ENCODE measurements at regions not wholly inside any gene's neighbourhood (a gene's known extent, or its start where the extent isn't known, plus 50 kb on each side); places are given as distances from the start of the nearest gene placed in this dataset.

- TF ChIP-seq REST (IDR thresholded peaks at IDR 0.05; ENCODE audit: low read depth) (no peak), TEAD4 (IDR thresholded peaks at IDR 0.05) (no peak), RAD21 (IDR thresholded peaks at IDR 0.05; ENCODE audit: low read depth) (no peak), EP300 (IDR thresholded peaks at IDR 0.05; ENCODE audit: borderline replicate concordance) (no peak), CEBPB (IDR thresholded peaks at IDR 0.05) (no peak), CREB1 (IDR thresholded peaks at IDR 0.05; ENCODE audit: low read depth) (no peak), TAF1 (IDR thresholded peaks at IDR 0.05; ENCODE audit: low read depth) (no peak), TCF12 (IDR thresholded peaks at IDR 0.05; ENCODE audit: low read depth) (no peak)
These were observed 60.7 kb upstream of the ITGA1 start for GRCh38 chr5:52727020-52727419.

All from Ishikawa (cell line).